Common myeloid progenitor, CD34-positive (primary cell): ENCODE measurements at regions not wholly inside any gene's neighbourhood (a gene's known extent, or its start where the extent isn't known, plus 50 kb on each side); places are given as distances from the start of the nearest gene placed in this dataset.
"Not testable (repeated sequence)": the region's sequence is repeated elsewhere in the genome, so short reads cannot be mapped to it uniquely, and the experiment has no call there.

Experiments used
- CTCF ChIA-PET: fragments of 350-600 bp; sonication (Branson Sonifier 250); formaldehyde crosslinking; loops from one replicate; lab custom pipeline; 2021; ENCODE audit warnings: antibody characterized with exemption; lab: Charles Lee
- POLR2A ChIA-PET: fragments of 350-600 bp; sonication (Branson Sonifier 250); formaldehyde crosslinking; loops from one replicate; lab custom pipeline; 2021; ENCODE audit warnings: antibody characterized with exemption; lab: Charles Lee
- DNase-seq, 3 donors: peaks; one replicate each; pipeline versions ENCODE4 v3.0.0 to v3.0.0-alpha.2; 2013
- H3K27ac ChIP-seq, 2 experiments: 1 replicate in 1 of 2; 2 replicates in 1 of 2; pipeline ENCODE4 v1.7.0; 2013; ENCODE audit warnings: inconsistent platforms in 2 of 2, low read length in 2 of 2, mild to moderate bottlenecking in 2 of 2, low read depth in 1 of 2, moderate library complexity in 1 of 2; ENCODE audit not compliant: severe bottlenecking in 2 of 2, insufficient read depth in 1 of 2, poor library complexity in 1 of 2
- H3K27me3 ChIP-seq, 5 experiments: replicated peaks in 2 of 5; 1 replicate in 3 of 5; 2 replicates in 2 of 5; pipeline versions ENCODE4 v1.6.1 to v1.7.0; 2013; ENCODE audit warnings: low read length in 4 of 5, mild to moderate bottlenecking in 2 of 5, moderate library complexity in 2 of 5, inconsistent platforms in 1 of 5; ENCODE audit not compliant: insufficient read depth in 5 of 5, control insufficient read depth in 4 of 5
- H3K36me3 ChIP-seq, 4 experiments: 1 replicate in 2 of 4; 2 replicates in 2 of 4; pipeline versions ENCODE4 v1.6.1 to v1.7.0; 2013; ENCODE audit warnings: low read length in 3 of 4, control low read depth in 1 of 4, mild to moderate bottlenecking in 1 of 4; ENCODE audit not compliant: control insufficient read depth in 4 of 4, insufficient read depth in 4 of 4
- H3K4me1 ChIP-seq, 4 experiments: 1 replicate in 3 of 4; 2 replicates in 1 of 4; pipeline versions ENCODE4 v1.6.1 to v1.7.1; 2013; ENCODE audit warnings: low read length in 3 of 4, mild to moderate bottlenecking in 3 of 4, control low read depth in 1 of 4, inconsistent platforms in 1 of 4, moderate library complexity in 1 of 4; ENCODE audit not compliant: control insufficient read depth in 4 of 4, insufficient read depth in 4 of 4; ENCODE audit errors: control extremely low read depth in 1 of 4
- H3K4me3 ChIP-seq, 7 experiments: 1 replicate in 4 of 7; 2 replicates in 3 of 7; pipeline versions ENCODE4 v1.5.1 to v1.7.0; 2013; ENCODE audit warnings: mild to moderate bottlenecking in 7 of 7, low read length in 6 of 7, moderate library complexity in 6 of 7, inconsistent platforms in 2 of 7, low read depth in 2 of 7, control low read depth in 1 of 7; ENCODE audit not compliant: insufficient read depth in 4 of 7, control insufficient read depth in 1 of 7; ENCODE audit errors: extremely low read depth in 1 of 7
- H3K9me3 ChIP-seq, 5 experiments: 1 replicate in 4 of 5; 2 replicates in 1 of 5; pipeline versions ENCODE4 v1.6.1 to v1.7.1; 2013; ENCODE audit warnings: low read length in 4 of 5, mild to moderate bottlenecking in 2 of 5, inconsistent platforms in 1 of 5, low read depth in 1 of 5, moderate library complexity in 1 of 5; ENCODE audit not compliant: control insufficient read depth in 4 of 5, insufficient read depth in 2 of 5; ENCODE audit errors: control extremely low read depth in 1 of 5
- WGBS: methylation state at CpG from one replicate; pipeline ENCODE4 v1.1.5; 2013; ENCODE audit not compliant: insufficient coverage; 5-methylcytosine and 5-hydroxymethylcytosine counted together

DNA sequence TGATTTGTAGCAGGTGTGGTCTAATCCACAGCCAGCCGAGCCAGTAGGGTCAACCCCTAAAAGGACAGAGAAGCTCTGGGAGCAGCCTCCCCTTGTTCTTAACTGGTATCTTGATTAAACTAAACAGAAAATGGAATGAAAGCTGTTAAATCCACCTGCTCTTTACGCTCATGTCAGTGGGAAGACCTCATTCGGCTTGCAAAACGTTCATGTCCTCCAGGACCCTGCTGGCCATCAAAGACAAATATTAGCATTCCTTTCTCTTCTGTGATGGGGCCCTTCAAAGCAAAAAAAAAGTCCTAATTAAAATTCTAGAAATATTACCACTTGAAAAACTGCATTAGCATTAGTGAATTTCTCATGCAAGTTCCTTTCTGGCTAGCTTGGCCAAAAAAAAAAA lies 355.0 kb downstream of the ANAPC1 start:
- CTCF ChIA-PET, H3K4me3 ChIP-seq, H3K4me1 ChIP-seq, POLR2A ChIA-PET, DNase-seq, H3K27ac ChIP-seq, H3K27me3 ChIP-seq, H3K36me3 ChIP-seq, H3K9me3 ChIP-seq: not testable (repeated sequence)
- WGBS: no CpG with 5 or more reads among the region's 4 CpGs

DNA sequence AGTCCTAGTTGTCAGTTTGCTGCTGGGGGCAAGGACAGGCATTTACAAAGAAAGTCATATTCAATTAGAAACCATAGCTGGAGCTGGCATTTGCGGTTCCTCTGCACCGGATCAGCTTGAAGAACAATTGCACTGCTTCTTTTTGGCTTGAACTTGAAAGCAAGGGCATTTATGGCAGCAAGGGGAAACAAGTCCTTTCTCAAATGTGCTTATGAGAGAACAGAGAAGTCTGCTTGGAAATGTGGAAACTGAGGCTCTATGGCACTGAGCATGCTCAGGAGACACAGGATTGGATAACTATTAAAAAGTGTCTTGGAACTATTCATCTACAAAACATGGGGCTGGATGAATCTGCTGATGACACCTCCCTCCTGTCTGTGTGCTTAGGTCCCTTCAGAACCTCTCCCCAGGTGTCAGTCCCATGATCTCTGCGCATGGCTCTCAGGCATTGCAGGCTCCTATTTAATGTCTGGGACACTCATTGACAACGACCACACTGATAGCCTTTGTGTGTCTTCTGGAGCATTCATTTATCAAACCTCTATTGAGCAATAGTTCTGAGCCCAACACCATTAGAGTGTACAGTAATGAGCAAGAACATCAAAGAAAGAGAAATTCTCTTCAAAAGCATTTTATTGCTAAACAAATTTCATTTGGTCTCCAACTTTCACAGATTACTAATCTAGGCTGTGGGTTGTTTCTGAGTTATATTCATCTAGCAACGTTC lies 353.6 kb downstream of the ANAPC1 start:
- H3K4me3 ChIP-seq, DNase-seq, H3K9me3 ChIP-seq, CTCF ChIA-PET, H3K36me3 ChIP-seq, H3K27me3 ChIP-seq, H3K4me1 ChIP-seq, H3K27ac ChIP-seq, POLR2A ChIA-PET: not testable (repeated sequence)
- 100% methylated on average over 1 of the region's 5 CpGs for WGBS

DNA sequence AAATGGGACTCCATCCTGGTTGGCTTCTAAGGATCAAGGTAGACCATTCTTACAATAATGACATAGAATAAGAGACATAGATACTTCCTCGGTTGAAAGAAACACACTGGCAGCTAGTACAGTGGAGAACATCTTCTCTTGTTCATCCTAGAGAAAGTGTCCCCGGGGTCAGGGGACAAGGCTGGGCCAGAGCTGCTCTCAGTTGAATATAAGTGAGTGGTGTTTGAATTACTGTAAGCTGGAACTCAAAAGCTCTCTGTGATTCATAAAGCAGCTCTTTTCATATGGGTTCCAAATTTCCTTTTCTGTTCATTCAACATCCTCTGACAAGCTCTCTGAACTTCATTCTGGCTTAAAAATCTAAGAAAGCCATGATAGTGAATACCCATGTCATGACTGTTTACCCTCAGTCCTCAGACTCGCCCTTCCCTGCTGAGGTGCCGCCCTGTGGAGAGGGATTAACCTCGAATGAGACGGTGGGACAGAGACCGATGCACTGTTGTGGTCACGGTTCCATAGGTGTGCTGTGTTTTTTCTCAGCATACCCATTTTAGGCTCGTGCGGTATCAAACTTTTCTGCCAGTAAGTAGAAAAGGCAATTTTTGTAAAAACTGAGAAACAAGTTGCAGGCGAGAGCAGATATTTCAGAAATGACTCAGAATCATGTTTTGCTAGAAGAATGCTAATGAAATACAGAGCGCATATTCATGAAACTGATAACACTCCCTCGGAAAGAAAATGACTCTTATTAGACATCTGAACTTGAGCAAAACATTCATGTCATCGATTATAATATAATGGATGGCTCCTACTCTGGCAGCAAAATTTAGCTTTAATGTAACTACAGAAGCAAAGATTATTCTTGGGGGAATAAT lies 351.1 kb downstream of the ANAPC1 start:
- H3K4me1 ChIP-seq: not testable (repeated sequence)

DNA sequence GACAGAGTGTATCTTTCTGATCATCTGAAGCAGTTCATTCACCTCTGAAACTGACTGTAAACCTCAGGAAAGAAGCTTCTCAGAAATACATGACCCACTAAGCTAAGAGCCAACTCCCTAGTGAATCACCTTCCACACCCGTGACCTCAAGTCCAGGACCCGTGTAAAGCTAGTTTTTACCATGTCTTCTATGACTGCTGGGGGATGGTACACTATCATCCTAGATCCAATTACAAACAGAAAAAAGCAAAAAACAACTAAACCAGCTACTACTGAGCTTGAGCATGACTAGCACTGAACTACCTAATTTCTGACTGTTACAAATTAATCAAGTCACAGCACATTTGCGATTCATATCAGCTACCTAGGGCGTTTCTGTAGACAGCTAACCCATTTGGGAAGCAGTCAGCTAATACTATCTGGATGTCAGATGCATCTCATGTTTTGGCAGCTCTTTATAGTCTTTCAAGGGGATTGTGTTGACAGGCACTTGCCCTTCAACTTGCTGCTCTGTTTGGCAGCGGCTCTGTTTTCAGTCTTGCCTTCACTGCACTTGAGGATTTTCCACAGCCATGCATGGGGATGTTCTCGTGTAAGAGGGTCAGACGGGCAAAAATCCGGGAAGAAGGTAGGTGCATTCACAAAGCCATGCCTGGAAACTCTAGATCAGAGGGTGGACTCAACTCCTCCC lies 350.3 kb downstream of the ANAPC1 start:
- H3K4me1 ChIP-seq, H3K9me3 ChIP-seq, H3K4me3 ChIP-seq, DNase-seq, H3K27me3 ChIP-seq, POLR2A ChIA-PET, H3K27ac ChIP-seq, CTCF ChIA-PET, H3K36me3 ChIP-seq: not testable (repeated sequence)
- 93% methylated on average over 3 of the region's 8 CpGs for WGBS

More for the DNA sequence above, 351.1 kb downstream of the ANAPC1 start:
- DNase-seq, H3K4me3 ChIP-seq, CTCF ChIA-PET, POLR2A ChIA-PET, H3K9me3 ChIP-seq, H3K27me3 ChIP-seq, H3K36me3 ChIP-seq, H3K27ac ChIP-seq: not testable (repeated sequence)
- 100% methylated on average over 1 of the region's 14 CpGs for WGBS

DNA sequence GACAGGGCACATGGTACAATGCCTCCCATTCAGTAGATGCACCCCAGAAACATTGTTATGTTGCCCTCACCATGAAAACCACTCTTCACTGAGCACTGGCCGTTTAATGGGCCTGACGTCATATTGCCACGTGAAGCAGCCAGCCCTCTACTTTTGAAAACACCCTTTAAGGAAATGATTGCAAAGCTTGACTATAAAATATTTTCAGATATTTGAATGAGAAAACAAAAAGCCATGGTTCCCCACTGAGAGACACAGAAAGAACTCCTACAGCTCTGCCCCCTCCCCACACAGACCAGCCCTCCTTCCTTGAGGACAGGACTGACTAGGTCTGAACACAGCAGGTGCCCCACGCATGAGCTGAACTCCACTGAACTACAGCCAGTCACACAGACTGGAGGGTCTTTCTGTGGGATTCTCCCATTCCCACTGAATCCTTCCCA lies 349.1 kb downstream of the ANAPC1 start:
- POLR2A ChIA-PET: no interaction called here
- WGBS: 100% methylated on average over 1 of the region's 4 CpGs
- H3K27ac ChIP-seq: no peak overlapping the region
- no peaks in the 10 kb centered on the region for H3K4me1 ChIP-seq
- no peaks in the 10 kb centered on the region for H3K9me3 ChIP-seq
- DNase-seq: no peak
- H3K4me3 ChIP-seq: no peak overlapping the region
- CTCF ChIA-PET: no interaction called here
- H3K27me3 ChIP-seq: no peaks in the 10 kb centered on the region
- H3K36me3 ChIP-seq: no peaks in the 10 kb centered on the region

DNA sequence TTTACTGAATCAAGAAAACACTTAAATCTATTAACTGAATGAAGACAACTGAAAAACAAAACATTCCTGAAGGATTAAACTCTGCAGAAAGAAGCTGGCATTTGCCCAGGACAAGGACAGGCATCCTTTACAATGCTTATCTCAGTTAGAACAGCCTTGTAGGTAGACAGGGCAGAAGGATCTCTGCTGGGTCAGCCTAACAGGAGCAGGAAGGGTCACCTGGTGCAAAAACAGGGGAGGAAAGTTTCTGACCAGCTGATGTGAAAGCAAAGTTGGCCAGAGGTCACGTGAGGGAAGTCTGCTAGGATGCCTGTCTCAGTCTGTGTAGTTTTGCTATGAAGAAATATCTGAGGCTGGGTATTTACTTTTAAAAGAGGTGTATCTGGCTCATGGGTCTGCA lies 348.6 kb downstream of the ANAPC1 start:
- Histone ChIP-seq H3K36me3 (no peaks in the 10 kb centered on the region), H3K27ac (no peak overlapping the region), H3K4me3 (no peak overlapping the region), H3K27me3 (no peaks in the 10 kb centered on the region), H3K4me1 (no peaks in the 10 kb centered on the region), H3K9me3 (no peaks in the 10 kb centered on the region)
- no peak for DNase-seq
- WGBS: 71% methylated on average over 1 of the region's 1 CpG
- ChIA-PET CTCF (no interaction called here), POLR2A (no interaction called here)
